Breast epithelium (tissue), 3 donors: ENCODE measurements at regions not wholly inside any gene's neighbourhood (a gene's known extent, or its start where the extent isn't known, plus 50 kb on each side); places are given as distances from the start of the nearest gene placed in this dataset.

ENCODE experiments used
- POLR2A ChIP-seq: fragments of 450-650 bp; IDR thresholded peaks from one replicate; pipeline ENCODE4 v1.6.1; 2016; ENCODE audit warnings: antibody characterized with exemption, mild to moderate bottlenecking, moderate library complexity
- TF ChIP-seq, protein P1 (sequence below), 3 donors: fragments of 450-650 bp; IDR thresholded peaks; one replicate each; pipeline ENCODE4 v1.5.1; 2016 to 2017; ENCODE audit warnings: antibody characterized with exemption in 3 of 3, mild to moderate bottlenecking in 3 of 3, moderate library complexity in 3 of 3

DNA sequence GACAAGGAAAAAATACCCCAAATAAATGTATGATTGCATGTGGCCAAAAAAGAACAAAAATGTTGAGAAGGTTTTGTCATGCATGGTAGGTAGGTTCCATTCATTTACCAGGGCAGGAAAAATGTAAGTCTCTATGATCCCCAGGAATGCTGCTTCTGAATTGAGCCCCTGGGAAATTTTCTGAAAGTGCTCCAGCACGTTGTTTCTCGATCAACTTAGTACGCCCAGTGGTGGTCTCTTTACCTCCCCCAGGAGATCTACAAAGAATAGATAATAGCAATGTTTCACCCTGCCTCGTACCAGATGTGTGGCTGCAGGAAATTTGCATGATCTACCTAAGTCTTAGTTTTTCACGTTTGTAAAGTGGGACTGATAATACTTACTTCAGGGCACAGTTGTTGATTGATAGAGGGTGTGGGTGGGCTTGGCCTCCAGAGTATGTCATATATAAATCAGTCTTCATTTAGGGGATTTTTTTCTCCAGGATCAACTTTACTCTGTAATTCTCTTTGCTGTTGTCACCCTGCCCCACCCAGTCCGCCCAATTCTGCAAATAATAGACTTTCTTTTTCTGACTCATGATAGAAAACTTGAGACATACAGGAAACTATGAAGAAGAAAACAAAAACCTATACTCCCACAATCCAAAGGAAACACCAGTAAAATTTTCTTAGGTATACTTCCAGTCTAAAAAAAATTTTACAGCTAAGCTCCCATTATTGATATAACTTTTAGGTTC is 462.0 kb upstream of the RUNX1 start:
- TF ChIP-seq, protein P1, sequence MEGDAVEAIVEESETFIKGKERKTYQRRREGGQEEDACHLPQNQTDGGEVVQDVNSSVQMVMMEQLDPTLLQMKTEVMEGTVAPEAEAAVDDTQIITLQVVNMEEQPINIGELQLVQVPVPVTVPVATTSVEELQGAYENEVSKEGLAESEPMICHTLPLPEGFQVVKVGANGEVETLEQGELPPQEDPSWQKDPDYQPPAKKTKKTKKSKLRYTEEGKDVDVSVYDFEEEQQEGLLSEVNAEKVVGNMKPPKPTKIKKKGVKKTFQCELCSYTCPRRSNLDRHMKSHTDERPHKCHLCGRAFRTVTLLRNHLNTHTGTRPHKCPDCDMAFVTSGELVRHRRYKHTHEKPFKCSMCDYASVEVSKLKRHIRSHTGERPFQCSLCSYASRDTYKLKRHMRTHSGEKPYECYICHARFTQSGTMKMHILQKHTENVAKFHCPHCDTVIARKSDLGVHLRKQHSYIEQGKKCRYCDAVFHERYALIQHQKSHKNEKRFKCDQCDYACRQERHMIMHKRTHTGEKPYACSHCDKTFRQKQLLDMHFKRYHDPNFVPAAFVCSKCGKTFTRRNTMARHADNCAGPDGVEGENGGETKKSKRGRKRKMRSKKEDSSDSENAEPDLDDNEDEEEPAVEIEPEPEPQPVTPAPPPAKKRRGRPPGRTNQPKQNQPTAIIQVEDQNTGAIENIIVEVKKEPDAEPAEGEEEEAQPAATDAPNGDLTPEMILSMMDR (IDR thresholded peaks at IDR 0.05): no peak
- TF ChIP-seq POLR2A: no peak
